ENCODE measurements at regions not wholly inside any gene's neighbourhood (a gene's known extent, or its start where the extent isn't known, plus 50 kb on each side); places are given as distances from the start of the nearest gene placed in this dataset.

DNA sequence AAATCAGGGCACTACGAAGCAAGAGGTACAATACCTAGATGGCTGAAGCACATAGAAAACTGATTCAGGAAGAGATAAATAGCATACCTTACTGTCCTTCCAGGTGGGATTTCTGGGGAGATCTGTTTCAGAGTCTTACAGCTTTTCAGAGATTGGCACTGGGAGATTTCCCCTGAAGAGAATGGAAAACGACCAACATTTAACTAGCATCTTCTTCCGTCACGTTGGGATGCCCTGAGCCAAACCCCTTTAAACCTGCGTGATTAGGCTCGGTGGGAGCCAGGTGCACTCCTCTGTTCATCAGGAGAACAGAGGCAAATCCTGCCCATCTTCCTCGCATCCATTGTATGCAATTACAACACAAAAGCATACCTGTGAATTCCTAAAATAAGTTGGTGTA lies 614.5 kb downstream of the HDGFL1 start:
- TF ChIP-seq, protein P1, sequence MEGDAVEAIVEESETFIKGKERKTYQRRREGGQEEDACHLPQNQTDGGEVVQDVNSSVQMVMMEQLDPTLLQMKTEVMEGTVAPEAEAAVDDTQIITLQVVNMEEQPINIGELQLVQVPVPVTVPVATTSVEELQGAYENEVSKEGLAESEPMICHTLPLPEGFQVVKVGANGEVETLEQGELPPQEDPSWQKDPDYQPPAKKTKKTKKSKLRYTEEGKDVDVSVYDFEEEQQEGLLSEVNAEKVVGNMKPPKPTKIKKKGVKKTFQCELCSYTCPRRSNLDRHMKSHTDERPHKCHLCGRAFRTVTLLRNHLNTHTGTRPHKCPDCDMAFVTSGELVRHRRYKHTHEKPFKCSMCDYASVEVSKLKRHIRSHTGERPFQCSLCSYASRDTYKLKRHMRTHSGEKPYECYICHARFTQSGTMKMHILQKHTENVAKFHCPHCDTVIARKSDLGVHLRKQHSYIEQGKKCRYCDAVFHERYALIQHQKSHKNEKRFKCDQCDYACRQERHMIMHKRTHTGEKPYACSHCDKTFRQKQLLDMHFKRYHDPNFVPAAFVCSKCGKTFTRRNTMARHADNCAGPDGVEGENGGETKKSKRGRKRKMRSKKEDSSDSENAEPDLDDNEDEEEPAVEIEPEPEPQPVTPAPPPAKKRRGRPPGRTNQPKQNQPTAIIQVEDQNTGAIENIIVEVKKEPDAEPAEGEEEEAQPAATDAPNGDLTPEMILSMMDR (IDR thresholded peaks at IDR 0.05) = no peak
- TF ChIP-seq EP300 (IDR thresholded peaks at IDR 0.05) = no peak

Measured in tibial nerve (tissue), 4 donors.